ENCODE measurements at regions not wholly inside any gene's neighbourhood (a gene's known extent, or its start where the extent isn't known, plus 50 kb on each side); places are given as distances from the start of the nearest gene placed in this dataset.

GRCh38 chr18:54100920-54101470 is 123.5 kb downstream of the MBD2 start:
- DNase-seq = no peak

- no peak for DNase-seq
These were observed 124.0 kb downstream of the MBD2 start for GRCh38 chr18:54100466-54100865.

DNA sequence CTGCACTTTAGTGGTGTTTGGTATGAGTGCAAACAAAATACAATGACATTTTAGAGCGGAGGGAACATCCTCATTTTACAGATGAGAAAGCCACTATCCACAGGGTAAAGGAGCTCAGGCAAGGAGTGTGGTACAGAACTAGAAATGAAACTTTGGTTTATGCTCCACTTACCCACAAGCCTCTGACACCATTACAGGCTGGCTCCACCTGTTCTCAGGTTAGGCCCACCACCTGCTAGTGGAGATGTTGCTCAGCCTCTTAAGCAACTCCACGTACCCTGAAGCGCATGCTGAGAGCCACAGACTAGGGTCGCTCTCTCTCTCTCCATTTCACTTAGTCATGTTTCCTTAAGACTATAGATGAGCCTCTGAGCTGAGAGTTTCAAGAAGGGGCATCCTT is 130.0 kb downstream of the MBD2 start:
- DNase-seq = no peak

- no peak for DNase-seq
These were observed 133.6 kb downstream of the MBD2 start for GRCh38 chr18:54090856-54091255.

DNA sequence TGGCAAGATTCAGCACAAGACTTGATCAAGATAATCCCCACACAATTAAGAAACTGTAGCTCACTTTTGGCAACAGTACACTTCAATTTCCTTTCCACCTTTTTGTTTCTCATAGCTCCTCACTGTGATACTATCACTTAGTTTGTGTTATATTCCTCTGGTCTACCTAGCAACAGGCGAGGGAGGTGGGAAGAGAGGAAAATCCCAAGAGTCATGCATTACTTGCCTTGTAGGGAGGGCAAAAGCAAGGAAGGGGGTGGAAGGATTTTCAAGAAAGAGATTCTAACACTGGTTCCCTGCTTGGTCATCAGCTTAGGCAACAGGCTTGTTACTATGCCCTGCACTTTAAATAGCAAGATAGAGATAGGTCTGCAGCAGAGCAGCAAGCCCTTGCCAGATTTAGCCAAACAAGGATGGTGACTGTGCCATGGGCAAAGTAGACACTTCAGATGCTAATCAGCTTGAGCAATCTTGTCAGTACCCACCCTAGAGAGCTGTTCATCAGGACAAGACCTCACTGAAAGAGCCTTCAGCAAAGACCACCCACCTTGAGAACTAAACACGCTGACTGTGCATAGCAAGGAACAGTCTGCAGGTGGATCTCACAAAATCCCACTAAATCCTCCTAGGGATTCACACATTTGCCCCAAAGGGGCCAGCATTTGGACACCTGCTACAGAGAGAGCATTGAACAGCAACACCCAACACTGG is 134.6 kb downstream of the MBD2 start:
- no peak for DNase-seq

DNA sequence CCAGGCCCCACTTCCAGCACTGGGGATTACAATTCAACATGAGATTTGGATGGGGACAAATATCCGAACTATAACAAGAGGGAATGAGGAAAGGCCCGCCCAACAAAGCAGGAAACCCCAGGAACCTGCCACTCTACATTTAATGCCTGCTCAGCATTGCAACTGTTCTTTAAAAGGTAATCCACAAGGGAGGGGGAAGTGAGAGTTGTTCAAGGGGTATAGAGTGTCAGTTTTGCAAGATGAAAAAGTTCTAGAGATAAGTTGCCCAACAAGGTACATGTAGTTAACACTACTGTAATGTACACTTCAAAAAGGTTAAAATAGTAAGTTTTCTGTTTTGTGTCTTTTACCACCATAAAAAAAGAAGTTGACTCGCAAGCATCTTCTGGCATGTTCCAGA is 137.6 kb downstream of the MBD2 start:
- DNase-seq = no peak

GRCh38 chr18:54086046-54086802 is 138.2 kb downstream of the MBD2 start:
- peak; percentile 31 for DNase-seq

DNA sequence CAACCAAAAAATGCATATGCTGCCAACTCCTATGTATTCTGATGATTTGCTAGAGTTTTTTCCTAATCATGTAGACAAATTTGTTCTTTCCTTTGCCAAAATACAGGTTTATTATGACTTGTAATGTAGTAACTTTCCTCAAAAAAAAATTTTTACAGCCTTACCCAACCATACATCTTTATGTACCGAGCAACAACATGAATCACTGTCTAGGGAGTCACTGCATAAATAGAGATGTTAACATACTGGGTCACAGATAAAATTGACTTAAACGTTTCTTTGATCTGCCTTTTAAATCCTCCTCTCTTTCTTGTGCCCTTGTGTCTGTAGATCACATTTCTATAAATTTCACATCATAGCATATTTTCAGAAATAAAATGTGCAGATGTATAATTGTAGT is 143.6 kb downstream of the MBD2 start:
- no peak for DNase-seq

- no peak for DNase-seq
These were observed 148.3 kb downstream of the MBD2 start for GRCh38 chr18:54076166-54076565.

GRCh38 chr18:54075689-54076088 is 148.8 kb downstream of the MBD2 start:
- no peak for DNase-seq

DNA sequence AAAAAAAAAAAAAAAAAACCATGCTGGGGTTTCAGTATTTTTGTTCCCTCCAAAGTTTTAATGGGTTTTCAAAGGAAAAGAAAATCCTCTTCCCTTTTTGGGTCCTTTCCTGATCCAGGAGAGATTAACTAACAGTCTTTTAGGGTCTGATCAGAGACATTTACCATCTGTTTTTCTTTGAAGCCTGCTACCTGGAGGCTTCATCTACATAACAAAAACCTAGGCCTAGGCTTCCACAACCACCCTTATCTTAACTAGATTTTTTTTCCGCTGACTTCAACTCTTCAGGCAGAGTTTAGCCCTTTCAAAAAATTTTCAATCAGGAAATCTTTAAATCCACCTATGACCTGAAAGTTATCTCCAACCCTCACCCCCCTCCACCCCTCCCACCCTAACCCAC is 154.7 kb downstream of the MBD2 start:
- no peak for DNase-seq

- no peak for DNase-seq
These were observed 164.0 kb downstream of the MBD2 start for GRCh38 chr18:54060343-54061005.

- no peak for DNase-seq
These were observed 171.6 kb downstream of the MBD2 start for GRCh38 chr18:54052732-54053429.

- DNase-seq = no peak
These were observed 172.2 kb downstream of the MBD2 start for GRCh38 chr18:54052259-54052658.

DNA sequence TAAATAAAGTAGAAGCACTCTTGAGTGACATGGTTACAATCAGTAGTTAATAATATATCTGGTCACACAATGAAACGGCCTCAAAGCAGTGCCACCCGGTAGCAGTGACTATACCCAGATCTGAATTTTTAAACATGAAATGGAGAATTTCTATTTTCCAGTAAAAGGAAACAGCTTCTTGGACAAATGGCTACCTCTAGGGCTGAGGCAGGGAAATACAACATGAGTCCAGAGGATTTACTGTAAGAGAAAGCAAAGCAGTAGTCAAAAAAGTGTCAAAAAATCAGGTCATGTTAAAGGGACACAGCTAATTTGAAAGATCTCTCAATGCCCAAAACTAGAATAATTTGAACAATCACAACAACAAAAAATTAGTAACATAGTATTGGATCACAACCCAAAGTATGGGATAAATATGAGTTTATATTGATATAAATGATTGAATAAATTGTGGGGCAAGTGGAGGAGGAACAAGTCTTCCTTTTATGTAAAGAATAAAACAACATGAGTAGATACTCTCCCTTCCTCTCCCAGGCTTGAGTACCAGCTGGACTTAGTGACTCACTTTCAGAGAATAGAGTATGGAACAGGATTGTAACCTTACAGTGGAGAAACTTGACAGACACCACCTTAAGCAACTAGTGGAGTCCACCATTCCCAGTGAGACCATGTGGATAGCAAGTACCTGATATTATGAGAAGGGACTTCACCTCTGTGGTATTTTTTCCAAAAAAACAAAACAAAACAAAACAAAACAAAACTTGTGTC is 180.8 kb downstream of the MBD2 start:
- no peak for DNase-seq

GRCh38 chr18:54035927-54036326 is 188.5 kb downstream of the MBD2 start:
- no peak for DNase-seq

DNA sequence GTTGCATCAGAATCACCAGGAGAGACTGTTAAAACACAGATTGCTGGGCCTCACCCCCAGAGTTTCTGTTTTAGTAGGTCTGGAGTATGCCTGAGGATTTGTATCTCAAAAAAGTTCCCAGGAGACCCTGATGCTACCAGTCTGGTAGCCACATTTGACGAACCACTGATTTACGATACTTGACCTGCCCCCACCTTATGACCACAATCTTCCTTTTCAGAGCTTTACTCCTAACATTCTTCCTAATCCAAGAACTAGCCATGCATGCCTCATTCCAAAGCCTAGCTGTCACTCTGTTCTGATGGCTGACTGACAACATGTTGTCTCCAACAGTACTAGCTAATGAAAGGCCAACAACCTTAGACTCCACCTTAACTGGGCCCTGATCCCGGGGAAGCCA is 191.4 kb downstream of the MBD2 start:
- no peak for DNase-seq

DNA sequence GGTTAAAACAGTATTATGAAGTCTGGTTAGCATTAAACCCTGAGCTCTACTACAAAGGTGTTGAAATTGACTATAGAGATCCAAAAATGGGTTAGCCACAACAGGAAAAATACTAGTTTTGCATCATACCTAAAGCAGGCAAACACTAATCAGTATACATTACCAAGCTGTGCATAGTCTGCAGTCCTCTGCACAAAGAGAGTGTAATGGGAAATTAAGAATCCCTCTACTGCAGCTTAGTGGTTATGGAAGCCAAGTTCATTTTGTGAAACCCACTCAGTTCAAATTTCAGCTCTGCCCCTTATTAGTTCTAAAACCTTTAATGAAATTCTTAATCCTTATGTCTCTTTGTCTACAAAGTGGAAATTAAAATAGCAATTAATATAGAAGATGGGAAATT is 192.1 kb downstream of the MBD2 start:
- no peak for DNase-seq

GRCh38 chr18:54031243-54031642 is 193.2 kb downstream of the MBD2 start:
- no peak for DNase-seq

DNA sequence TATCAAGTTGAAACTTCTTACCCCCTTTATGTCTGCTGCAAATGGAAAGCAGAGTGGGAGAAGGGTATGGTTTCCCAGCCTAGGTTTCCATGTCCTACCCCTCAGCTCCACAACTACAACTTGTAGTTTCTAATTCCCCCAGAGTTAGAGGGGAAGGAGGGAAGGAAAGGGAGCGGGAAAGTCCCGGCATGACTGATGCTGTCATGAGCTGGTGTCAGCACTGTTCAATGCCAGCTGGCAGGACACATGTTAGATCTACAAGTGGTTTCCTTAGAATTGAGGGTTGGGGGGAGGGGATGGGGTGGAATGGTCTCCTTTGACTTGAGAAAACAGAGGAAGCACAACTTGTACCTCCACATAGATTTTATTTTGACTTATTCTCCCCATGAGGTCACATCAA is 194.0 kb downstream of the MBD2 start:
- no peak for DNase-seq

- DNase-seq = no peak
These were observed 201.0 kb downstream of the MBD2 start for GRCh38 chr18:54023471-54023870.

DNA sequence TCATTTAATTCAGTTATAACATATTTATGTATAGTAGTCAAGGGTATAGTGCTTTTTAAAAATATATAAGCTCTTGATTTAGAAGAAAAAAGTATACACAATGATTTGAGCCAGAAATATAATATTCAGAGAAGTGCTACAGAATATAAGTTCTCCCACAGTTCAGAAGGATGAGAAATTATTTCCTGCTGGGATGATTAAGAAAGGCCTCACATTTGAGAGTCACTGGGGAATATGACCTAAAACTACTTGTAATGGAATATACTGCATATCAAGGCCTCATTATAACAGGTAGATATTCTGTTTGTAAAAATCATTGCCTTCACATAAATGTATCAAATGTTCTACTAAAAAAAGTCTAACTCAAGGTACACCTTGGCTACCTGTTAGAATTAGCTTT is 203.5 kb downstream of the MBD2 start:
- no peak for DNase-seq
